MCF 10A (cell line): ENCODE measurements at regions not wholly inside any gene's neighbourhood (a gene's known extent, or its start where the extent isn't known, plus 50 kb on each side); places are given as distances from the start of the nearest gene placed in this dataset.

Experiments
- BruUV-seq: library from RNA; stranded (reverse); fragments of 400-500 nt; replicated peaks from 2 replicates; lab custom pipeline; 2021; lab: Mats Ljungman, UMichigan
- CTCF ChIA-PET: fragments of 300-600 bp; sonication (Branson Sonifier 250); formaldehyde crosslinking; extraction: SDS; loops from one replicate; lab custom pipeline; 2021; ENCODE audit warnings: antibody characterized with exemption, inconsistent platforms; lab: Yijun Ruan, JAX
- POLR2A ChIA-PET: fragments of 300-600, 350-650 bp; sonication (Branson Sonifier 250); formaldehyde crosslinking; extraction: SDS; loops from one replicate; lab custom pipeline; 2020; ENCODE audit warnings: antibody characterized with exemption, inconsistent platforms; lab: Yijun Ruan, JAX
- DNase-seq: peaks from one replicate; pipeline ENCODE4 v3.0.0-alpha.2; 2018; ENCODE audit not compliant: unreplicated experiment
- H3K27ac Mint-ChIP-seq: one replicate; pipeline ENCODE4 v1.8.0; 2022; ENCODE audit warnings: mild to moderate bottlenecking, low read depth, mixed read lengths; ENCODE audit not compliant: unreplicated experiment
- H3K27me3 Mint-ChIP-seq: one replicate; pipeline ENCODE4 v1.8.0; 2022; ENCODE audit warnings: mixed read lengths; ENCODE audit not compliant: insufficient read depth, unreplicated experiment
- H3K36me3 Mint-ChIP-seq: one replicate; pipeline ENCODE4 v1.8.0; 2022; ENCODE audit warnings: mild to moderate bottlenecking, moderate library complexity, mixed read lengths; ENCODE audit not compliant: insufficient read depth, unreplicated experiment
- H3K4me1 Mint-ChIP-seq: one replicate; pipeline ENCODE4 v1.8.0; 2022; ENCODE audit warnings: mixed read lengths; ENCODE audit not compliant: insufficient read depth, unreplicated experiment
- H3K4me3 Mint-ChIP-seq: one replicate; pipeline ENCODE4 v1.8.0; 2022; ENCODE audit warnings: mild to moderate bottlenecking, moderate library complexity, mixed read lengths; ENCODE audit not compliant: unreplicated experiment
- H3K9me3 Mint-ChIP-seq: one replicate; pipeline ENCODE4 v1.8.0; 2022; ENCODE audit warnings: mixed read lengths; ENCODE audit not compliant: unreplicated experiment
- CTCF ChIP-seq: fragments of 200-600 bp; IDR thresholded peaks from one replicate; pipeline ENCODE4 v1.8.0; 2022; ENCODE audit warnings: antibody characterized with exemption, mild to moderate bottlenecking; ENCODE audit not compliant: unreplicated experiment
- intact Hi-C: fragments of 100-400 bp; cut with micrococcal nuclease; formaldehyde crosslinking; loops from 2 replicates; pipeline ENCODE4 v1.14.1; 2022

DNA sequence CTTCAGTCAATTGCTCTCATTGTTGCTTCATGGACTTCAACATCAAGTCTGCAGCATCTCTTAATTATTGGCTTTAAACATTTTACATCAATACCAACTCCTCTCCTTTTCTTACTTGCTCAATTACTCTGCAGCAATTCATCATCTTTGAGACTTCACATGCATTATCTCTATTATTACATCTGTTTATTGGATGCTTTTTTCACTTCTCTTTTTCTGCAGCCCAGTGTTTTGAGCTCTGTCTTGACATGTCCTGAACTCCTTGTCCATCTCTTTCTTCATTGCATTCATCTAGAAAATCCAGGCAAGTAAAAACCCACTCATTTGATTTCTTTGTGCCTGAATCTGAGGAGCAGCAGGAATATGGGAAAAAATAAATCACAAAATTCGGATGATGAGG lies 647.9 kb downstream of the PLCL1 start:
- no peaks in the 10 kb centered on the region for H3K4me1 Mint-ChIP-seq
- H3K4me3 Mint-ChIP-seq = no peak overlapping the region

DNA sequence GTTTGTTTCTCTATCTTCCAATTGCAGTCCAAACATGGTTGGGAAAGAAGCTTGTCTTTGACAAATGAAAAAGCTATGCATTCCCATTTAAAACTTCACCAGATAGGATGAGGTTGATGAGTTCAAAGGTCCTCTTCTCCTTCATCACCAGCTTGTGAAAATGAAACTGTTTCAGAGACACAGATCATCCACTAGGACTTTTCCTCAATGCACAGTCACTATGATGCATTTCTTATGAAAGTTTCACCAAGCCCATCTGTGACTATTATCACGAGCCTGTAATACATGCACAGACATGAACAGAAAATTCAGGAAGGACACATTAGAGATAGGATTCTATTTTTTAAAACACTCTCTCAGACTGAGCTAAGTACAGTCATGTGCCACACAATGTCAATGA lies 644.4 kb downstream of the PLCL1 start:
- BruUV-seq = no TSS peak
- Mint-ChIP-seq H3K27me3 (no peaks in the 10 kb centered on the region), H3K9me3 (no peaks in the 10 kb centered on the region), H3K27ac (no peak overlapping the region), H3K4me3 (no peak overlapping the region), H3K36me3 (no peaks in the 10 kb centered on the region), H3K4me1 (no peaks in the 10 kb centered on the region)
- POLR2A ChIA-PET = no interaction called here
- TF ChIP-seq CTCF = no peak
- CTCF ChIA-PET = interaction anchor here (1.3 kb wide), 1 partner anchor 135 kb away, joined by 3 read pairs; no protein-coding TSS in a partner anchor
- no peak for DNase-seq
- intact Hi-C loops = no loop called here

More for the DNA sequence above, 647.9 kb downstream of the PLCL1 start:
- no peaks in the 10 kb centered on the region for H3K9me3 Mint-ChIP-seq
- TF ChIP-seq CTCF = no peak
- DNase-seq = no peak
- H3K27ac Mint-ChIP-seq = no peak overlapping the region
- H3K36me3 Mint-ChIP-seq = no peaks in the 10 kb centered on the region
- intact Hi-C loops = no loop called here
- H3K27me3 Mint-ChIP-seq = peaks cover 8% of the 10 kb centered on the region
- CTCF ChIA-PET = interaction anchor here (0.8 kb wide), 1 partner anchor 11 kb away, joined by 3 read pairs; no protein-coding TSS in a partner anchor
- POLR2A ChIA-PET = no interaction called here
- BruUV-seq = no TSS peak

GRCh38 chr2:198444800-198445287 lies 640.5 kb downstream of the PLCL1 start:
- POLR2A ChIA-PET = no interaction called here
- peaks cover 12% of the 10 kb centered on the region for H3K4me1 Mint-ChIP-seq
- no peaks in the 10 kb centered on the region for H3K9me3 Mint-ChIP-seq
- DNase-seq = no peak
- CTCF ChIA-PET = interaction anchor here (0.6 to 1.0 kb wide), 2 partner anchors 32 to 56 kb away, joined by 3 read pairs; no protein-coding TSS in a partner anchor
- no peak for TF ChIP-seq CTCF
- no peak overlapping the region for H3K4me3 Mint-ChIP-seq
- intact Hi-C loops = no loop called here
- no peaks in the 10 kb centered on the region for H3K27me3 Mint-ChIP-seq
- H3K27ac Mint-ChIP-seq = no peak overlapping the region
- no TSS peak for BruUV-seq
- H3K36me3 Mint-ChIP-seq = no peaks in the 10 kb centered on the region

GRCh38 chr2:198441901-198442300 lies 637.5 kb downstream of the PLCL1 start:
- H3K36me3 Mint-ChIP-seq = no peaks in the 10 kb centered on the region
- ChIA-PET POLR2A (interaction anchor here (0.7 kb wide), 1 partner anchor 1864 kb away, joined by 4 read pairs; no protein-coding TSS in a partner anchor), CTCF (interaction anchor here (0.6 to 1.5 kb wide), 3 partner anchors 9 to 67 kb away, joined by 3 read pairs; no protein-coding TSS in a partner anchor)
- no peak for TF ChIP-seq CTCF
- H3K27ac Mint-ChIP-seq = no peak overlapping the region
- peaks cover 12% of the 10 kb centered on the region for H3K4me1 Mint-ChIP-seq
- no peaks in the 10 kb centered on the region for H3K9me3 Mint-ChIP-seq
- intact Hi-C loops = no loop called here
- no peak overlapping the region for H3K4me3 Mint-ChIP-seq
- H3K27me3 Mint-ChIP-seq = no peaks in the 10 kb centered on the region
- no peak for DNase-seq
- no TSS peak for BruUV-seq
